K562 (cell line): ENCODE measurements at regions not wholly inside any gene's neighbourhood (a gene's known extent, or its start where the extent isn't known, plus 50 kb on each side); places are given as distances from the start of the nearest gene placed in this dataset.

Experiments used
- BCL6 ChIP-seq: fragments of 250-450 bp; sonication (Bioruptor Pico); IDR thresholded peaks from 2 replicates; pipeline ENCODE4 v1.4.0; 2020
- DMBX1 ChIP-seq: fragments of 250-450 bp; sonication (Bioruptor Pico); IDR thresholded peaks from 2 replicates; pipeline ENCODE4 v1.8.0; 2022; ENCODE audit warnings: inconsistent platforms, mild to moderate bottlenecking, moderate library complexity, borderline replicate concordance
- ELF2 ChIP-seq: fragments of 250-450 bp; sonication (Bioruptor Pico); IDR thresholded peaks from 2 replicates; pipeline ENCODE4 v1.5.0; 2021; ENCODE audit warnings: mild to moderate bottlenecking
- GABPB1 ChIP-seq: sonication (generic); formaldehyde crosslinking; IDR thresholded peaks from 2 replicates; pipeline ENCODE4 v1.8.0; 2022; ENCODE audit warnings: mild to moderate bottlenecking, missing genetic modification reagents
- HEY1 ChIP-seq: fragments of 250-450 bp; sonication (Bioruptor Pico); IDR thresholded peaks from 2 replicates; pipeline ENCODE4 v1.5.0; 2020; ENCODE audit warnings: mild to moderate bottlenecking, moderate library complexity, borderline replicate concordance
- NFIC ChIP-seq: fragments of 450-650 bp; IDR thresholded peaks from 2 replicates; pipeline ENCODE4 v1.6.1; 2017; ENCODE audit warnings: mild to moderate bottlenecking, inconsistent platforms
- NR2C1 ChIP-seq, 2 experiments: fragments of 450-650 bp; IDR thresholded peaks; 2 replicates each; pipeline ENCODE4 v1.6.1; 2017; ENCODE audit warnings: mild to moderate bottlenecking in 2 of 2, antibody characterized with exemption in 1 of 2, inconsistent platforms in 1 of 2, missing compliant biosample characterization in 1 of 2, missing genetic modification characterization in 1 of 2
- POLR2H ChIP-seq: IDR thresholded peaks from 2 replicates; pipeline ENCODE4 v1.6.1; 2016; ENCODE audit warnings: missing genetic modification characterization, low read depth, mild to moderate bottlenecking, control low read depth, missing compliant biosample characterization, moderate library complexity
- SMC3 ChIP-seq: conservative IDR thresholded peaks from 2 replicates; pipeline ENCODE4 v1.6.1; 2011; ENCODE audit warnings: low read depth, low read length, improper control_type of control experiment; ENCODE audit not compliant: insufficient read depth
- TBP ChIP-seq: optimal IDR thresholded peaks from 2 replicates; pipeline ENCODE3; 2011; ENCODE audit warnings: low read depth, low read length, improper control_type of control experiment
- ZBTB17 ChIP-seq: fragments of 450-650 bp; formaldehyde crosslinking; IDR thresholded peaks from 2 replicates; pipeline ENCODE4 v1.4.0; 2020; ENCODE audit warnings: mild to moderate bottlenecking
- TF ChIP-seq, protein P1 (sequence below), 2 experiments: fragments of 450-650 bp; formaldehyde crosslinking in 1 of 2; IDR thresholded peaks; 2 replicates each; pipeline versions ENCODE4 v1.4.0 to v1.6.1; 2014 to 2020; ENCODE audit warnings: mild to moderate bottlenecking in 2 of 2, borderline replicate concordance in 1 of 2, low read depth in 1 of 2
- TF ChIP-seq, protein P2 (sequence below): fragments of 450-650 bp; IDR thresholded peaks from 2 replicates; pipeline ENCODE4 v1.6.1; 2017; ENCODE audit warnings: mild to moderate bottlenecking, moderate library complexity

DNA sequence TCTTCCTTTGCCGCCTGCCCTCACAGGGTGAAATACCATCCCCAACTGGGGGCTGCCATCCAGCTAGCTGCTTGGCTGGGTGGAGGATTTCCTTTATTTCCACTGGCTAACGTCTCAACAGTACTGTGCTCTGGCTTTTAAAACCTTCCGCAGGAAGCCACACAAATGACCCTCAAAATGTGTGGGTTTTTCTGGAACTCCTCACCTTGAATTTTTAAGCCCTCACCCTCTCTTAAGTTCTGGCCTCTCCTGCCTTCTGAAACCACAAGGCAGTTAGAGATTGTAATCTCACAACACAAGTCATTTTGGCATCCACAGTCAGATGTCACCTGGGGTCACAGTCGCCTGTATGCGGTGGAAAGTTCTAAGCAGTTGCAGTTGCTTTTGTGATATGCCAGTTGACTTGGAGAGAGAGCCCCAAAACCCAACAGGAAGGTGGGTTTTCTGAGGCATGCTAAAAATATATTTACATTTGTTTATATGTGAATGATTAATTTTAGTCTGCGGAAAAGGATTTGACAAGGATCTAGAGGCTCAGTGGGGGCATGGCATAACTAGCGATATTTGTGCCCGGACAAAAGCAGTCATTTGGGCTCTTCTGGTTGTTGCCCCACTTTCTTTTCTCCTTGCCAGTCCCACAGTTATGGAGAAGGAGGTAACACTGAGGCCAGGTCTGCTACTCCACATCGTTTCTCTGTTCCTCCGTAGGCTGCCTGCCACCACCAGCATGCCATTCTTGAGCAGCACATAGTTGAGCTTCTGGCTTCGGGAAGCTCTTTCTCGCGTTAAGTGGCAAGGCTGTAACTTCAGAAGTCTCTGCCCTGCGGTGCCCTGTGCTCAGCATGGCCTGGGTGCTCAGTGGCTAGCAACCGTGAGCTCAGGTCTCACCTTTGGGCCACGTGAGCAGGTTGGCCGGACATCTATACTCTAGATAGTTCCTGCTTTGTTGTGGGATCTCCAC lies 335.3 kb downstream of the CD83 start (continued):
- TF ChIP-seq, protein P1, sequence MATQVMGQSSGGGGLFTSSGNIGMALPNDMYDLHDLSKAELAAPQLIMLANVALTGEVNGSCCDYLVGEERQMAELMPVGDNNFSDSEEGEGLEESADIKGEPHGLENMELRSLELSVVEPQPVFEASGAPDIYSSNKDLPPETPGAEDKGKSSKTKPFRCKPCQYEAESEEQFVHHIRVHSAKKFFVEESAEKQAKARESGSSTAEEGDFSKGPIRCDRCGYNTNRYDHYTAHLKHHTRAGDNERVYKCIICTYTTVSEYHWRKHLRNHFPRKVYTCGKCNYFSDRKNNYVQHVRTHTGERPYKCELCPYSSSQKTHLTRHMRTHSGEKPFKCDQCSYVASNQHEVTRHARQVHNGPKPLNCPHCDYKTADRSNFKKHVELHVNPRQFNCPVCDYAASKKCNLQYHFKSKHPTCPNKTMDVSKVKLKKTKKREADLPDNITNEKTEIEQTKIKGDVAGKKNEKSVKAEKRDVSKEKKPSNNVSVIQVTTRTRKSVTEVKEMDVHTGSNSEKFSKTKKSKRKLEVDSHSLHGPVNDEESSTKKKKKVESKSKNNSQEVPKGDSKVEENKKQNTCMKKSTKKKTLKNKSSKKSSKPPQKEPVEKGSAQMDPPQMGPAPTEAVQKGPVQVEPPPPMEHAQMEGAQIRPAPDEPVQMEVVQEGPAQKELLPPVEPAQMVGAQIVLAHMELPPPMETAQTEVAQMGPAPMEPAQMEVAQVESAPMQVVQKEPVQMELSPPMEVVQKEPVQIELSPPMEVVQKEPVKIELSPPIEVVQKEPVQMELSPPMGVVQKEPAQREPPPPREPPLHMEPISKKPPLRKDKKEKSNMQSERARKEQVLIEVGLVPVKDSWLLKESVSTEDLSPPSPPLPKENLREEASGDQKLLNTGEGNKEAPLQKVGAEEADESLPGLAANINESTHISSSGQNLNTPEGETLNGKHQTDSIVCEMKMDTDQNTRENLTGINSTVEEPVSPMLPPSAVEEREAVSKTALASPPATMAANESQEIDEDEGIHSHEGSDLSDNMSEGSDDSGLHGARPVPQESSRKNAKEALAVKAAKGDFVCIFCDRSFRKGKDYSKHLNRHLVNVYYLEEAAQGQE (IDR thresholded peaks at IDR 0.05; ENCODE audit: borderline replicate concordance), result peak; percentile 54; the same call in 1 of the 2 replicates
- TF ChIP-seq, protein P1 (CRISPR knock-in tag; IDR thresholded peaks at IDR 0.05; ENCODE audit: low read depth), result no peak
- peak; percentile 58 for TF ChIP-seq TBP
- peak; percentile 71 for TF ChIP-seq NFIC
- TF ChIP-seq SMC3, result no peak
- TF ChIP-seq HEY1 (CRISPR knock-in tag), result peak; percentile 19; the same call in 1 of the 2 replicates
- TF ChIP-seq ELF2 (CRISPR knock-in tag), result 0 out of 2 replicates have a peak, but pooled peaks have one; percentile 44
- peak; percentile 30; the same call in 1 of the 2 replicates for TF ChIP-seq GABPB1 (CRISPR knock-in tag)
- TF ChIP-seq BCL6 (CRISPR knock-in tag), result peak; percentile 48; the same call in 1 of the 2 replicates
- TF ChIP-seq, protein P2, sequence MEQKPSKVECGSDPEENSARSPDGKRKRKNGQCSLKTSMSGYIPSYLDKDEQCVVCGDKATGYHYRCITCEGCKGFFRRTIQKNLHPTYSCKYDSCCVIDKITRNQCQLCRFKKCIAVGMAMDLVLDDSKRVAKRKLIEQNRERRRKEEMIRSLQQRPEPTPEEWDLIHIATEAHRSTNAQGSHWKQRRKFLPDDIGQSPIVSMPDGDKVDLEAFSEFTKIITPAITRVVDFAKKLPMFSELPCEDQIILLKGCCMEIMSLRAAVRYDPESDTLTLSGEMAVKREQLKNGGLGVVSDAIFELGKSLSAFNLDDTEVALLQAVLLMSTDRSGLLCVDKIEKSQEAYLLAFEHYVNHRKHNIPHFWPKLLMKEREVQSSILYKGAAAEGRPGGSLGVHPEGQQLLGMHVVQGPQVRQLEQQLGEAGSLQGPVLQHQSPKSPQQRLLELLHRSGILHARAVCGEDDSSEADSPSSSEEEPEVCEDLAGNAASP, result peak; percentile 98
- TF ChIP-seq POLR2H, result peak; percentile 45; the same call in 1 of the 2 replicates
- TF ChIP-seq ZBTB17, result peak; percentile 18; the same call in 1 of the 2 replicates
- 0 out of 2 replicates have a peak, but pooled peaks have one; percentile 41 for TF ChIP-seq DMBX1 (CRISPR knock-in tag)
- peak; percentile 68 for TF ChIP-seq NR2C1 (IDR thresholded peaks at IDR 0.05)
- TF ChIP-seq NR2C1 (tag; IDR thresholded peaks at IDR 0.05), result peak; percentile 82
